ENCODE measurements at regions not wholly inside any gene's neighbourhood (a gene's known extent, or its start where the extent isn't known, plus 50 kb on each side); places are given as distances from the start of the nearest gene placed in this dataset.
"Not testable (repeated sequence)": the region's sequence is repeated elsewhere in the genome, so short reads cannot be mapped to it uniquely, and the experiment has no call there.

GRCh38 chr12:105665366-105665765 is 334.9 kb downstream of the C12orf75 start:
- no peak for DNase-seq

GRCh38 chr12:105667973-105668743 is 337.7 kb downstream of the C12orf75 start:
- DNase-seq, result no peak

GRCh38 chr12:105670672-105671071 is 340.2 kb downstream of the C12orf75 start:
- no peak for DNase-seq

- no peak for DNase-seq
Measured at GRCh38 chr12:105671720-105672119, 341.2 kb downstream of the C12orf75 start.

- DNase-seq, result no peak
Measured at GRCh38 chr12:105672121-105672975, 341.9 kb downstream of the C12orf75 start.

- DNase-seq, result no peak
Measured at GRCh38 chr12:105674871-105675699, 344.6 kb downstream of the C12orf75 start.

- DNase-seq, result no peak
Measured at GRCh38 chr12:105676694-105677093, 346.2 kb downstream of the C12orf75 start.

- DNase-seq, result no peak
Measured at GRCh38 chr12:105677672-105678071, 347.2 kb downstream of the C12orf75 start.

- DNase-seq, result no peak
Measured at GRCh38 chr12:105679982-105680381, 349.5 kb downstream of the C12orf75 start.

- no peak for DNase-seq
Measured at GRCh38 chr12:105681341-105681740, 350.9 kb downstream of the C12orf75 start.

GRCh38 chr12:105682821-105683220 is 352.3 kb downstream of the C12orf75 start:
- not testable (repeated sequence) for DNase-seq

- DNase-seq, result not testable (repeated sequence)
Measured at GRCh38 chr12:105683836-105684235, 353.3 kb downstream of the C12orf75 start.

GRCh38 chr12:105698075-105698474 is 367.6 kb downstream of the C12orf75 start:
- DNase-seq, result no peak

- DNase-seq, result no peak
Measured at GRCh38 chr12:105699209-105699608, 368.7 kb downstream of the C12orf75 start.

GRCh38 chr12:105704787-105705186 is 374.3 kb downstream of the C12orf75 start:
- no peak for DNase-seq

- no peak for DNase-seq
Measured at GRCh38 chr12:105705235-105705634, 374.7 kb downstream of the C12orf75 start.

- no peak for DNase-seq
Measured at GRCh38 chr12:105705765-105706164, 375.3 kb downstream of the C12orf75 start.

GRCh38 chr12:105706321-105706972 is 376.0 kb downstream of the C12orf75 start:
- no peak for DNase-seq

GRCh38 chr12:105706973-105707334 is 376.5 kb downstream of the C12orf75 start:
- DNase-seq, result no peak

GRCh38 chr12:105713606-105714305 is 383.3 kb downstream of the C12orf75 start:
- no peak for DNase-seq

- no peak for DNase-seq
Measured at GRCh38 chr12:105716621-105717020, 386.1 kb downstream of the C12orf75 start.

Data from CD4-positive, alpha-beta T cell treated with Interferon alpha-2 for 1 hour (primary cell).